Panc1 (cell line): ENCODE measurements at regions not wholly inside any gene's neighbourhood (a gene's known extent, or its start where the extent isn't known, plus 50 kb on each side); places are given as distances from the start of the nearest gene placed in this dataset.

Experiments
- ATAC-seq: fragments of 200-7000 bp; cut with Tn5 transposase; 2 replicates; pipeline ENCODE4 v1.9.1; 2020; ENCODE audit warnings: mild to moderate bottlenecking, moderate library complexity
- BruUV-seq: library from RNA; stranded (reverse); fragments of 400-500 nt; replicated peaks from 2 replicates; lab custom pipeline; 2021; lab: Mats Ljungman, UMichigan
- CTCF ChIA-PET: fragments of 300-600 bp; sonication (Branson Sonifier 250); formaldehyde crosslinking; loops from one replicate; lab custom pipeline; 2022; ENCODE audit warnings: antibody characterized with exemption; lab: Charles Lee
- POLR2A ChIA-PET: fragments of 300-600 bp; sonication (Branson Sonifier 250); formaldehyde crosslinking; loops from one replicate; lab custom pipeline; 2022; ENCODE audit warnings: antibody characterized with exemption; lab: Charles Lee
- DNase-seq: peaks from one replicate; pipeline ENCODE4 v3.0.0-alpha.2; 2010; ENCODE audit warnings: low read depth, low spot score
- H3K27ac ChIP-seq: 2 replicates; pipeline ENCODE4 v1.5.1; 2011; ENCODE audit warnings: mild to moderate bottlenecking, low read length, inconsistent platforms
- H3K27me3 ChIP-seq: fragments of 200-500 bp; sonication (Bioruptor generic); 2 replicates; pipeline ENCODE4 v1.6.0; 2014; ENCODE audit warnings: low read length, inconsistent platforms; ENCODE audit not compliant: control insufficient read depth, insufficient read depth
- H3K36me3 ChIP-seq: fragments of 200-500 bp; sonication (Bioruptor generic); 2 replicates; pipeline ENCODE4 v1.5.1; 2014; ENCODE audit warnings: inconsistent platforms, mild to moderate bottlenecking, low read length, moderate library complexity; ENCODE audit not compliant: control insufficient read depth, insufficient read depth
- H3K4me1 ChIP-seq: 2 replicates; pipeline ENCODE4 v1.5.1; 2011; ENCODE audit warnings: inconsistent platforms, mild to moderate bottlenecking, low read length, moderate library complexity; ENCODE audit not compliant: control insufficient read depth, insufficient read depth
- H3K4me3 ChIP-seq, 2 experiments: 2 replicates each; pipeline ENCODE4 v1.5.1; 2011 to 2012; ENCODE audit warnings: low read depth in 2 of 2, low read length in 2 of 2, mild to moderate bottlenecking in 2 of 2, inconsistent platforms in 1 of 2, moderate library complexity in 1 of 2
- H3K9me3 ChIP-seq: fragments of 200-500 bp; sonication (Bioruptor generic); 2 replicates; pipeline ENCODE4 v1.5.1; 2014; ENCODE audit warnings: low read depth, mild to moderate bottlenecking, inconsistent platforms, low read length, moderate library complexity; ENCODE audit not compliant: control insufficient read depth, insufficient read depth
- POLR2AphosphoS5 ChIP-seq: IDR thresholded peaks from 2 replicates; pipeline ENCODE4 v1.6.1; 2012; ENCODE audit warnings: mild to moderate bottlenecking, low read depth, low read length, moderate library complexity
- SIN3A ChIP-seq: IDR thresholded peaks from 2 replicates; pipeline ENCODE4 v1.6.1; 2012; ENCODE audit warnings: low read depth, mild to moderate bottlenecking, low read length, moderate library complexity, borderline replicate concordance; ENCODE audit not compliant: insufficient read depth
- TCF7L2 ChIP-seq: IDR thresholded peaks from 2 replicates; pipeline ENCODE4 v1.6.1; 2011; ENCODE audit warnings: mild to moderate bottlenecking, low read depth, low read length, inconsistent platforms
- in situ Hi-C: cut with HindIII; loops from 2 replicates; pipeline ENCODE4 v1.10.0; 2016; ENCODE audit warnings: low sequenced_read_pairs, low pct_unique_long_range_greater_than_20kb
- intact Hi-C: fragments of 100-400 bp; cut with micrococcal nuclease; formaldehyde crosslinking; loops from one replicate; pipeline ENCODE4 v1.10.0; 2022; ENCODE audit not compliant: unreplicated experiment
- TF ChIP-seq, protein P1 (sequence below), 2 experiments: IDR thresholded peaks; 2 replicates each; pipeline ENCODE4 v1.6.1; 2011 to 2012; ENCODE audit warnings: low read depth in 2 of 2, control low read depth in 1 of 2, low read length in 1 of 2, mild to moderate bottlenecking in 1 of 2, moderate library complexity in 1 of 2; ENCODE audit not compliant: insufficient read depth in 1 of 2
- TF ChIP-seq, protein P2 (sequence below): fragments of 450-650 bp; IDR thresholded peaks from 2 replicates; pipeline ENCODE4 v1.5.1; 2017; ENCODE audit warnings: mild to moderate bottlenecking

GRCh38 chr16:72612256-72612655 is 435.7 kb downstream of the ZFHX3 start:
- in situ Hi-C loops, result no loop called here
- BruUV-seq, result no TSS peak
- Histone ChIP-seq H3K27me3 (no peaks in the 10 kb centered on the region), H3K9me3 (no peaks in the 10 kb centered on the region), H3K27ac (no peak overlapping the region), H3K4me1 (no peaks in the 10 kb centered on the region), H3K4me3 (no peak overlapping the region), H3K36me3 (no peaks in the 10 kb centered on the region)
- CTCF ChIA-PET, result no interaction called here
- POLR2A ChIA-PET, result no interaction called here
- DNase-seq, result no peak
- ATAC-seq, result no peak
- intact Hi-C loops, result no loop called here
- TF ChIP-seq TCF7L2 (no peak), SIN3A (no peak), POLR2AphosphoS5 (no peak)
- TF ChIP-seq, protein P1, sequence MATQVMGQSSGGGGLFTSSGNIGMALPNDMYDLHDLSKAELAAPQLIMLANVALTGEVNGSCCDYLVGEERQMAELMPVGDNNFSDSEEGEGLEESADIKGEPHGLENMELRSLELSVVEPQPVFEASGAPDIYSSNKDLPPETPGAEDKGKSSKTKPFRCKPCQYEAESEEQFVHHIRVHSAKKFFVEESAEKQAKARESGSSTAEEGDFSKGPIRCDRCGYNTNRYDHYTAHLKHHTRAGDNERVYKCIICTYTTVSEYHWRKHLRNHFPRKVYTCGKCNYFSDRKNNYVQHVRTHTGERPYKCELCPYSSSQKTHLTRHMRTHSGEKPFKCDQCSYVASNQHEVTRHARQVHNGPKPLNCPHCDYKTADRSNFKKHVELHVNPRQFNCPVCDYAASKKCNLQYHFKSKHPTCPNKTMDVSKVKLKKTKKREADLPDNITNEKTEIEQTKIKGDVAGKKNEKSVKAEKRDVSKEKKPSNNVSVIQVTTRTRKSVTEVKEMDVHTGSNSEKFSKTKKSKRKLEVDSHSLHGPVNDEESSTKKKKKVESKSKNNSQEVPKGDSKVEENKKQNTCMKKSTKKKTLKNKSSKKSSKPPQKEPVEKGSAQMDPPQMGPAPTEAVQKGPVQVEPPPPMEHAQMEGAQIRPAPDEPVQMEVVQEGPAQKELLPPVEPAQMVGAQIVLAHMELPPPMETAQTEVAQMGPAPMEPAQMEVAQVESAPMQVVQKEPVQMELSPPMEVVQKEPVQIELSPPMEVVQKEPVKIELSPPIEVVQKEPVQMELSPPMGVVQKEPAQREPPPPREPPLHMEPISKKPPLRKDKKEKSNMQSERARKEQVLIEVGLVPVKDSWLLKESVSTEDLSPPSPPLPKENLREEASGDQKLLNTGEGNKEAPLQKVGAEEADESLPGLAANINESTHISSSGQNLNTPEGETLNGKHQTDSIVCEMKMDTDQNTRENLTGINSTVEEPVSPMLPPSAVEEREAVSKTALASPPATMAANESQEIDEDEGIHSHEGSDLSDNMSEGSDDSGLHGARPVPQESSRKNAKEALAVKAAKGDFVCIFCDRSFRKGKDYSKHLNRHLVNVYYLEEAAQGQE (IDR thresholded peaks at IDR 0.05; ENCODE audit: insufficient read depth in 1 of 2, low read depth in 2 of 2, low read length in 1 of 2), result no peak
- TF ChIP-seq, protein P2, sequence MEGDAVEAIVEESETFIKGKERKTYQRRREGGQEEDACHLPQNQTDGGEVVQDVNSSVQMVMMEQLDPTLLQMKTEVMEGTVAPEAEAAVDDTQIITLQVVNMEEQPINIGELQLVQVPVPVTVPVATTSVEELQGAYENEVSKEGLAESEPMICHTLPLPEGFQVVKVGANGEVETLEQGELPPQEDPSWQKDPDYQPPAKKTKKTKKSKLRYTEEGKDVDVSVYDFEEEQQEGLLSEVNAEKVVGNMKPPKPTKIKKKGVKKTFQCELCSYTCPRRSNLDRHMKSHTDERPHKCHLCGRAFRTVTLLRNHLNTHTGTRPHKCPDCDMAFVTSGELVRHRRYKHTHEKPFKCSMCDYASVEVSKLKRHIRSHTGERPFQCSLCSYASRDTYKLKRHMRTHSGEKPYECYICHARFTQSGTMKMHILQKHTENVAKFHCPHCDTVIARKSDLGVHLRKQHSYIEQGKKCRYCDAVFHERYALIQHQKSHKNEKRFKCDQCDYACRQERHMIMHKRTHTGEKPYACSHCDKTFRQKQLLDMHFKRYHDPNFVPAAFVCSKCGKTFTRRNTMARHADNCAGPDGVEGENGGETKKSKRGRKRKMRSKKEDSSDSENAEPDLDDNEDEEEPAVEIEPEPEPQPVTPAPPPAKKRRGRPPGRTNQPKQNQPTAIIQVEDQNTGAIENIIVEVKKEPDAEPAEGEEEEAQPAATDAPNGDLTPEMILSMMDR, result no peak

- Histone ChIP-seq H3K4me3 (no peak overlapping the region), H3K27me3 (no peaks in the 10 kb centered on the region), H3K9me3 (no peaks in the 10 kb centered on the region), H3K4me1 (no peaks in the 10 kb centered on the region), H3K36me3 (no peaks in the 10 kb centered on the region), H3K27ac (no peak overlapping the region)
- intact Hi-C loops, result no loop called here
- in situ Hi-C loops, result no loop called here
- no TSS peak for BruUV-seq
- POLR2A ChIA-PET, result no interaction called here
- CTCF ChIA-PET, result no interaction called here
- TF ChIP-seq, protein P1 (IDR thresholded peaks at IDR 0.05; ENCODE audit: insufficient read depth in 1 of 2, low read depth in 2 of 2, low read length in 1 of 2), result no peak
- TF ChIP-seq SIN3A (no peak), POLR2AphosphoS5 (no peak), TCF7L2 (no peak)
- TF ChIP-seq, protein P2, result no peak
- no peak for ATAC-seq
- DNase-seq, result no peak
These were observed 438.0 kb upstream of the PMFBP1 start for GRCh38 chr16:72609933-72610332.
